Activated T-helper 1 cell treated with anti-CD3 and anti-CD28 coated beads, Interleukin-2, amount 50 U/mL, for 16 hours (primary cell): ENCODE measurements at regions not wholly inside any gene's neighbourhood (a gene's known extent, or its start where the extent isn't known, plus 50 kb on each side); places are given as distances from the start of the nearest gene placed in this dataset.

Experiments
- DNase-seq, 2 donors: peaks; one replicate each; pipeline ENCODE4 v3.0.0-alpha.2; 2020; ENCODE audit warnings: low read depth in 1 of 2, low spot score in 1 of 2

DNA sequence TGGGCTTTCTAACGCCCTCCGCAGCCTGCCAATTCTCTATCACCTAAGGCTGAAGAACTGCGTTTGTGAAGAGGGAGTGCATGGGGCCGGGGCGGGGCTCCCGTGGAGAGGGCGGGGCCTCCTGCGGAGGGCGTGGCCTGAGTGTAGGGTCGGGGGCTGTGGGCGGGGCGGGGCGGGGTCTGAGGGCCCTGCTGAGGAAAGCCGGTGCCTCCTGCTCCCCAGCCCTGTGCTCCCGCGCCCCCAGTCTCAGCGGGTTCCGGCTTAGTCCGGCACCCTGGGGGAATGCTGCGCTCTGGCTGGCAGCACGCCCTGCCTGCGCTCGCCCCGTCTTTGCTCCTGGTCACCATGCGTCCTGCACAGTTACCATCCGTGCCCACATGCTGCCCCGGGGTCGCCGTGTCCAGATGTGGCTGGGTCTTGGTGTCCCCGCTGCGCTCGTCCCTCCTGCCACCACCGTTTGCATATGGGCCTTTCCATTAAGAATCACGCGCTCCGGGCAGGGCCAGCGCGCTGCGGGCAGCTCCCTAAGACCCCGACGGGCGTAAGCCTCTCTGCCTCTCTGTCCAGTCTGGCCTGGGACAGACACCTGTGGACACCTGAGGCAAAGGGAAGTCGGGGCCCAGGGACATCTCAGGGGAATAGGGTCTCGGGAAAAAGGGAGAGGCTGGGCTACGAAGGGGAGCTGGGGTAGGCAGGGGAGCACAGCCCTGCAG is 144.0 kb upstream of the RET start:
- DNase-seq, result peak in 1 of 2 donors; percentile 13

GRCh38 chr10:42933448-42934340 is 143.2 kb upstream of the RET start:
- no peak for DNase-seq

GRCh38 chr10:42934351-42934811 is 142.5 kb upstream of the RET start:
- DNase-seq, result no peak

DNA sequence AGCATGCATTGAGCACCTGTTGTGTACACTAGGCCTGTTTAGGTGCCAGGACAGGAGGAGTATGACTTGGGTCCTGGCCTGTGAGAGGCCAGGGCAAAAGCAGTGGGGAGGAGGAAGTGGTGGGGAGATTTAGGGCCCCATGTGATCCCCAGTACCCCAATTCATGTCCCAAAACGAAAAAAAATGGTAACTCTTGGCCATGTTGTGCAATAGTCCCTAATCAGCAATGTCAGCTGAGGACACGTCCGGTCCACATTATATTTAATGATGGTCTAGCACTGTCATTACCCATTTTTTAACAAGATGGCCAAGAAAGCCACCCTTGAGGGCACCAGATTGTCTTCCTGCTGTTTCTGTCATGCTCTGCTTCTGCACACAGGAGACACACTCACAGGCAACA is 142.0 kb upstream of the RET start:
- DNase-seq, result no peak

DNA sequence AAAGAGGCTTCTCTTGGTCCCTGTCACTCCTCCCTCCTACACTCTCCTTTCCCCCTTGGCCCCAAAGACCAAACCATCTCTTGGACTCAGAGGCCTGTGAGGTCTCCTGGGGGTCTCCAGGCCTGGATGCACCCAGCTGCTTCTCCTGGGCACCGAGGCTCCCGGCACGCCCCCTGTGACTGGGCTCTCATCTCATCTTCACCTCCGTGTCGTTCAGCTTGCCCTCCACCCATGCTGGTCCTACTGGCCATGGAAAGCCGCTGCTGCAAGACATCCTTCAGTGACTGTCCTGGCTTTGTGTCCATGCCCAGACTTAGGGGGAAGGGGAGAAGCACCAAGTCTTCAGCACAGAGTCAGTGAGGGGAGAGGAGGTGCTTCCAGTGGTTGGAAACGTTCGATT is 141.4 kb upstream of the RET start:
- DNase-seq, result no peak

DNA sequence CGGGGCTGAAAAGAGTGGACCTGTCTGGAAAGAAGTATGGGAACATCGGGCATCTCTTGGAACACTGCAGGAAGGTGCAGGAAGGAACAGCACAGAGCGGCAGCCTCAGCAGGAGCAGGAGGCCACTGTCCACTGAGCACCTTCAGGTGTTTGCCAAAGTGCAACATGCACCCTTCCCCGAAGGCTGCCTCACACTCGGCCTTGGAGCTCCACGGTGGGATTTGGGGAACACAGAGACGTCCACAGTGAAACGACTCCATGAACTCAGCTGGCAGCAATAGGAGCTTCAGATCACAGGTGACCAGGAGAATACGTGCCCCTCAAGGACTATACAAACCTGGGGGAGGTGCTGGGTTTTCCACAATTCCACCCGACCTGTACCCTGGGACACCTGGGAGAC is 140.3 kb upstream of the RET start:
- no peak for DNase-seq

- DNase-seq, result no peak
These were observed 139.8 kb upstream of the RET start for GRCh38 chr10:42937048-42937447.

DNA sequence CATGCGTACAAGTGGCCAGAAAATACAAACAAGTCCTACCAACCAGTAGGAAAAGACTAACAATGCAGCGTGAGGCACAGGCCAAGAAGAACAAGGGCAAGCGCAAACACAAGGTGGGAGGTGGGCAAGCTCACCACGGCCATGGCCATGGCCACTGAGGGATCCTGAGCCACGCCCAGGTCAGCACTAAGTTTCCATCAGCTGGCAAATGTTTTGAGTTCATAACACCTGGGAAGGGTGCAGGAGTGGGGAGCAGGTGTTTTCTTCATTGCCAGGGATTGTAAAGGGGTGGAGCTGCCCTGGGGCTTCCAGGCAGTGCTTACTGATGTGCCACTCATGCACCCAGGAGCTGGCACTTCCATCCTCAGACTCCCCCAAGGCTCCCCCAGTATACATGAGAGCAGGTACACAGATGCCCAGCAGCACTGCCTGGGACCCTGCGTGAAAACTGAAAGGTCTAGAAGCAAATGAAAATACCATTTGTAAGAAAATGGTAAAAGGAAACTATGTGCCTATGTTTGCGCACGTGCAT is 139.2 kb upstream of the RET start:
- no peak for DNase-seq

GRCh38 chr10:42938351-42938750 is 138.5 kb upstream of the RET start:
- DNase-seq, result no peak

GRCh38 chr10:42939237-42939636 is 137.6 kb upstream of the RET start:
- DNase-seq, result no peak

GRCh38 chr10:42939685-42940366 is 137.0 kb upstream of the RET start:
- no peak for DNase-seq

- no peak for DNase-seq
These were observed 136.2 kb upstream of the RET start for GRCh38 chr10:42940487-42941294.

GRCh38 chr10:42941295-42941644 is 135.6 kb upstream of the RET start:
- no peak for DNase-seq

DNA sequence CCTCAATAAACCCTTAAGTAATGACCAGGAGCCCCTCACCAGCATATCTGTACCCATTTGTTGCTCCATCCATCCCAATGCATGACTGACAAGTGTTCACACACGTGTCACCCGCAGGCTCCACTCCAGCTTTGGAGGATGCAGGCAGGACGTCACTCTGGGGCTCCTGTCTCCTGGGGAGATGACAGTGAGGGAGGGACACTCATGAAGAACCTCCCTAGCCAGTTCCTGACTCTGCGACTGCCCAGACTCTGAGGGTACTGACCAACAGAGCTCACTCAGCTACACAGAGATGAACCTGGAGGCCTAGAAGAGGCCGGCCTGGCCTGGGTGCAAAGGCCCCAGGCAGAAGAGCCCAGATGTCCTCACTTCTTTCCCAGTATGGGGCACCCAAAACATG is 135.1 kb upstream of the RET start:
- DNase-seq, result no peak

- DNase-seq, result no peak
These were observed 134.5 kb upstream of the RET start for GRCh38 chr10:42942279-42942950.

GRCh38 chr10:42943025-42943818 is 133.6 kb upstream of the RET start:
- no peak for DNase-seq

DNA sequence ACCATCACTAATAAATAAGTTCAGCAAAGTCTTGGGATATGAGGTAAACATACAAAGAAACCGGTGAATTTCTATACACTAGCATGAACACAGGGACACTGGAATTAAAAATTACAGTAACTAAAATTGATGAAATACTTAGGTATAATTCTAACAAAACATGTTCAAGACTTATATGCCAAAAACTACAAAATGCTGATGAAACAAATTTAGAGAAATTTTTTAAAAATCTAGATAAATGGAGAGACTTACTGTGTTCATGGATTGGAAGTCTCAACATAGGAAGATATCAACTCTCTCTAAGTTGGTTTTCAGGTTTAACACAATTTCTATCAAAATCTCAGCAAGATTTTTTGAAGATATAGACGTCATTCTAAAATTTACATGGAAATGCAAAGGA is 128.8 kb upstream of the RET start:
- no peak for DNase-seq

- no peak for DNase-seq
These were observed 127.6 kb upstream of the RET start for GRCh38 chr10:42949287-42949686.
